Gastroesophageal sphincter (tissue), 3 donors: ENCODE measurements at regions not wholly inside any gene's neighbourhood (a gene's known extent, or its start where the extent isn't known, plus 50 kb on each side); places are given as distances from the start of the nearest gene placed in this dataset.

Experiments used
- CTCF ChIP-seq, 4 experiments: fragments of 200-600 bp in 2 of 4; fragments of 450-650 bp in 2 of 4; sonication (generic) in 1 of 4; IDR thresholded peaks; one replicate each; pipeline ENCODE4 v1.5.1; 2017 to 2019; ENCODE audit warnings: antibody characterized with exemption in 4 of 4, mild to moderate bottlenecking in 2 of 4, moderate library complexity in 2 of 4
- EP300 ChIP-seq: sonication (generic); formaldehyde crosslinking; IDR thresholded peaks from one replicate; pipeline ENCODE4 v1.6.1; 2017; ENCODE audit warnings: antibody characterized with exemption, mild to moderate bottlenecking
- POLR2A ChIP-seq, 2 donors: fragments of 450-650 bp; IDR thresholded peaks; one replicate each; pipeline ENCODE4 v1.6.1; 2017; ENCODE audit warnings: antibody characterized with exemption in 2 of 2, mild to moderate bottlenecking in 2 of 2, moderate library complexity in 1 of 2

- TF ChIP-seq EP300 (no peak), CTCF (IDR thresholded peaks at IDR 0.05) (no peak), POLR2A (IDR thresholded peaks at IDR 0.05) (no peak)
Observed at GRCh38 chr2:230643576-230644291, 68.9 kb upstream of the CAB39 start.
